GM12864 (cell line): ENCODE measurements at regions not wholly inside any gene's neighbourhood (a gene's known extent, or its start where the extent isn't known, plus 50 kb on each side); places are given as distances from the start of the nearest gene placed in this dataset.

Experiments used
- DNase-seq: peaks from one replicate; pipeline ENCODE4 v3.0.0-alpha.2; 2011; ENCODE audit warnings: low read depth
- H3K4me3 ChIP-seq: 2 replicates; pipeline ENCODE4 v1.5.1; 2011; ENCODE audit warnings: mild to moderate bottlenecking, low read depth, low read length, control low read depth
- TF ChIP-seq, protein P1 (sequence below): IDR thresholded peaks from 2 replicates; pipeline ENCODE4 v1.5.1; 2011; ENCODE audit warnings: low read depth, mild to moderate bottlenecking, moderate library complexity, low read length, control low read depth, inconsistent platforms; ENCODE audit errors: missing control alignments

- TF ChIP-seq, protein P1, sequence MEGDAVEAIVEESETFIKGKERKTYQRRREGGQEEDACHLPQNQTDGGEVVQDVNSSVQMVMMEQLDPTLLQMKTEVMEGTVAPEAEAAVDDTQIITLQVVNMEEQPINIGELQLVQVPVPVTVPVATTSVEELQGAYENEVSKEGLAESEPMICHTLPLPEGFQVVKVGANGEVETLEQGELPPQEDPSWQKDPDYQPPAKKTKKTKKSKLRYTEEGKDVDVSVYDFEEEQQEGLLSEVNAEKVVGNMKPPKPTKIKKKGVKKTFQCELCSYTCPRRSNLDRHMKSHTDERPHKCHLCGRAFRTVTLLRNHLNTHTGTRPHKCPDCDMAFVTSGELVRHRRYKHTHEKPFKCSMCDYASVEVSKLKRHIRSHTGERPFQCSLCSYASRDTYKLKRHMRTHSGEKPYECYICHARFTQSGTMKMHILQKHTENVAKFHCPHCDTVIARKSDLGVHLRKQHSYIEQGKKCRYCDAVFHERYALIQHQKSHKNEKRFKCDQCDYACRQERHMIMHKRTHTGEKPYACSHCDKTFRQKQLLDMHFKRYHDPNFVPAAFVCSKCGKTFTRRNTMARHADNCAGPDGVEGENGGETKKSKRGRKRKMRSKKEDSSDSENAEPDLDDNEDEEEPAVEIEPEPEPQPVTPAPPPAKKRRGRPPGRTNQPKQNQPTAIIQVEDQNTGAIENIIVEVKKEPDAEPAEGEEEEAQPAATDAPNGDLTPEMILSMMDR, result no peak
- no peak overlapping the region for H3K4me3 ChIP-seq
- no peak for DNase-seq
Observed at GRCh38 chr10:100652406-100653135, 92.8 kb upstream of the PAX2 start.

GRCh38 chr10:100653238-100653956, 92.0 kb upstream of the PAX2 start:
- TF ChIP-seq, protein P1, result no peak
- no peak overlapping the region for H3K4me3 ChIP-seq
- no peak for DNase-seq

GRCh38 chr10:100653957-100654781, 91.2 kb upstream of the PAX2 start:
- H3K4me3 ChIP-seq, result no peak overlapping the region
- no peak for DNase-seq

DNA sequence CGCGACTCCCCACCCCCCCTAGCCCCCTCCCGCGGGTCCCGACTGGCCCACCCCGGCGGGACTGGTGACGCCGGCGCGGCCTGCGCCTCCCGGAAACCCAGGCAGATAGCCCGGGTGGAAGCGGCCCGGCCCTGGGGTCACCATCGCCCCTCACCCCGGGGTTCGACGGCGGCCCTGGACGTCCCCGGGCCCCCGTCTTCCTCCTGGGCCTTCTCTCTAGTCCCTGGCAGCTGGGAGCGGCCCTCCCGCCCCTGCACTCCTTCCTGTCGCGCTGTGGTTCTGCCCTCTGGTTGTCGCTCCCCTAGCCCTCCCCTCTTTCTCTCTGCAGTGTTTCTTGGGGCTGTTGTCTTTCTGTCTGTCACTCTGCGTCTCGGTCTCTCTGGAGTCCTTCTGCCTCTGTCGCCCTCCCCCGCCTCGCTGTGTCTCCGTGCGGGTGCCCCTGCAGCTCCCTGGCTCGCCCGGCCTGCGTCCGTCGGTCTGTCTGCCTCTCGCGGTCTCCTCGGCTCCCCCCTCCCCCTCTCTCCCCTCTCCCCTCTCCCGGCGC, 90.5 kb upstream of the PAX2 start:
- TF ChIP-seq, protein P1, result no peak

More at GRCh38 chr10:100653957-100654781, 91.2 kb upstream of the PAX2 start:
- TF ChIP-seq, protein P1, result no peak

GRCh38 chr10:100655326-100655759, 90.0 kb upstream of the PAX2 start:
- H3K4me3 ChIP-seq, result no peak overlapping the region
- TF ChIP-seq, protein P1, result no peak
- no peak for DNase-seq

More for the DNA sequence above, 90.5 kb upstream of the PAX2 start:
- no peak overlapping the region for H3K4me3 ChIP-seq
- no peak for DNase-seq

- no peak for DNase-seq
- no peak overlapping the region for H3K4me3 ChIP-seq
- TF ChIP-seq, protein P1, result no peak
Observed at GRCh38 chr10:100655760-100656421, 89.5 kb upstream of the PAX2 start.
